T-cell (primary cell): ENCODE measurements at regions not wholly inside any gene's neighbourhood (a gene's known extent, or its start where the extent isn't known, plus 50 kb on each side); places are given as distances from the start of the nearest gene placed in this dataset.
"Not testable (repeated sequence)": the region's sequence is repeated elsewhere in the genome, so short reads cannot be mapped to it uniquely, and the experiment has no call there.

Source experiments
- ATAC-seq, 4 experiments: fragments of 200-7000 bp in 3 of 4; fragments of 150-1000 bp in 1 of 4; cut with Tn5 transposase; replicated peaks in 1 of 4; 1 replicate in 3 of 4; 2 replicates in 1 of 4; pipeline ENCODE4 v1.10.0; 2021; ENCODE audit warnings: moderate library complexity in 3 of 4, mild to moderate bottlenecking in 2 of 4, moderate number of reproducible peaks in 1 of 4
- CTCF ChIA-PET, 2 donors: fragments of 300-600 bp; sonication (Branson Sonifier 250); formaldehyde crosslinking; loops; one replicate each; lab custom pipeline; 2022; ENCODE audit warnings: antibody characterized with exemption in 2 of 2; lab: Charles Lee
- POLR2A ChIA-PET, 2 donors: fragments of 300-600 bp; sonication (Branson Sonifier 250); formaldehyde crosslinking; loops; one replicate each; lab custom pipeline; 2022; ENCODE audit warnings: antibody characterized with exemption in 2 of 2; lab: Charles Lee
- DNase-seq, 35 experiments: peaks; one replicate each; pipeline versions ENCODE4 v3.0.0 to v3.0.0-alpha.2; 2013 to 2023
- H3K27ac ChIP-seq: one replicate; pipeline ENCODE4 v1.5.1; 2013; ENCODE audit warnings: low read length
- H3K27me3 ChIP-seq, 2 experiments: replicated peaks in 1 of 2; 1 replicate in 1 of 2; 2 replicates in 1 of 2; pipeline versions ENCODE4 v1.6.1 to v1.7.0; 2013; ENCODE audit warnings: low read length in 1 of 2, mixed read lengths in 1 of 2; ENCODE audit not compliant: control insufficient read depth in 2 of 2, insufficient read depth in 2 of 2; ENCODE audit errors: extremely low read depth in 1 of 2
- H3K36me3 ChIP-seq, 2 donors: 1 replicate in 1 of 2; 2 replicates in 1 of 2; pipeline versions ENCODE4 v1.6.1 to v1.7.0; 2013; ENCODE audit warnings: low read length in 1 of 2; ENCODE audit not compliant: control insufficient read depth in 2 of 2, insufficient read depth in 1 of 2; ENCODE audit errors: extremely low read depth in 1 of 2
- H3K4me1 ChIP-seq, 2 experiments: 1 replicate in 1 of 2; 2 replicates in 1 of 2; pipeline versions ENCODE4 v1.6.1 to v1.7.0; 2013; ENCODE audit warnings: low read length in 2 of 2, mixed read lengths in 1 of 2; ENCODE audit not compliant: insufficient read depth in 2 of 2, control insufficient read depth in 1 of 2; ENCODE audit errors: extremely low read depth in 1 of 2
- H3K4me3 ChIP-seq, 2 donors: 1 replicate in 1 of 2; 2 replicates in 1 of 2; pipeline versions ENCODE4 v1.5.1 to v1.7.0; 2013; ENCODE audit warnings: mild to moderate bottlenecking in 2 of 2, low read length in 1 of 2, moderate library complexity in 1 of 2; ENCODE audit not compliant: control insufficient read depth in 1 of 2; ENCODE audit errors: extremely low read depth in 1 of 2
- H3K9me3 ChIP-seq: 2 replicates; pipeline ENCODE4 v1.7.0; 2013
- H3K27ac Mint-ChIP-seq, 2 donors: one replicate each; pipeline ENCODE4 v1.8.0; 2020 to 2021; ENCODE audit warnings: mild to moderate bottlenecking in 2 of 2, mixed read lengths in 2 of 2
- H3K27me3 Mint-ChIP-seq, 2 donors: one replicate each; pipeline ENCODE4 v1.8.0; 2021 to 2022; ENCODE audit warnings: mixed read lengths in 2 of 2
- H3K36me3 Mint-ChIP-seq: one replicate; pipeline ENCODE4 v1.8.0; 2021; ENCODE audit warnings: mixed read lengths
- H3K4me1 Mint-ChIP-seq, 3 donors: one replicate each; pipeline ENCODE4 v1.8.0; 2020 to 2022; ENCODE audit warnings: mixed read lengths in 3 of 3, mild to moderate bottlenecking in 1 of 3
- H3K4me3 Mint-ChIP-seq, 3 donors: one replicate each; pipeline ENCODE4 v1.8.0; 2020 to 2022; ENCODE audit warnings: mild to moderate bottlenecking in 3 of 3, mixed read lengths in 3 of 3, moderate library complexity in 3 of 3
- H3K9me3 Mint-ChIP-seq, 3 donors: one replicate each; pipeline ENCODE4 v1.8.0; 2020 to 2022; ENCODE audit warnings: mixed read lengths in 3 of 3
- WGBS: methylation state at CpG from one replicate; pipeline ENCODE4 v1.1.5; 2013; ENCODE audit warnings: missing lambda C conversion rate; ENCODE audit not compliant: insufficient coverage; 5-methylcytosine and 5-hydroxymethylcytosine counted together

DNA sequence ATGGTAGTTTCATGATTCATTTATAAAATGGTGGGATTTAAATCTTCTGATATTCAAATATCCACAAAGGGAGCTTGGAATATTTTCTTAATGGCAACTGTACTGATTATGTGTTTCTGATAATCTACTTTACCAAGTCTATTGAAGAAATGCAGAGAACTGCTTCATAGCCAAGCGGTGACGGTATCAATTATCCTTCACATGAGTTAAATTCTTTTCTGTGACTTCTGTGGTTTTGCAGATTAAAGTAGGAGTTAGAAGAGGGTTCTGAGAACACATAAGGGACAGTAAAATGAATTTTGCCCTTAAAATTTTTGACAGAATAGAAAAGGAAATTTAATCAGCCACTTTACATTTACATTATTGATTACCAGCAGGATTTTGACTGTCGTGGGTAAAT, 563.2 kb downstream of the GBE1 start:
- Mint-ChIP-seq H3K36me3 (no peaks in the 10 kb centered on the region), H3K9me3 (peaks cover 0 to 13% (median 6%) of the 10 kb centered on the region in 3 donors), H3K4me1 (no peaks in the 10 kb centered on the region), H3K27me3 (no peaks in the 10 kb centered on the region), H3K4me3 (no peak overlapping the region), H3K27ac (no peak overlapping the region)
- Histone ChIP-seq H3K9me3 (no peaks in the 10 kb centered on the region), H3K27ac (no peak overlapping the region), H3K4me3 (no peak overlapping the region), H3K4me1 (no peaks in the 10 kb centered on the region), H3K36me3 (no peaks in the 10 kb centered on the region), H3K27me3 (no peaks in the 10 kb centered on the region)
- no CpG with 5 or more reads among the region's 3 CpGs for WGBS
- ChIA-PET CTCF (no interaction called here), POLR2A (no interaction called here)
- no peak for ATAC-seq
- DNase-seq = no peak

DNA sequence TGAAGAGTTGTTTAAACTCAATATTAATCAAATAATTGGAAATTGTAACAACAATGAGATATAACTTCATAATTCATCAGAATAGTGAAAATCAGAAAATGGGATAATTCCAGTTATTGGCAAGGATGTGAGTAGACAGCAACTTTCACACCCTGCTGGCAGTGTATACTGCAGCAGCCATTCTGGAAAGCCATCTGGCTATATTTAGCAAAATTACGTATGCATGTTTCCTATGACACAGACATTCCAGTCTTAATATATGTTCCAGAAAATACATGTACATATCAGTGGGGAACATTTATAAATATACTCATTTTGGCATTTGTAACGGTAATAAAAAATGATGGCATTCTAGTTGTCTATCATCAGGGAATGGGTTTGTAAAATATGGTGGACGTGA, 564.1 kb downstream of the GBE1 start:
- ChIA-PET CTCF (no interaction called here), POLR2A (no interaction called here)
- peaks cover 0 to 10% (median 6%) of the 10 kb centered on the region in 3 donors for H3K9me3 Mint-ChIP-seq
- Histone ChIP-seq H3K27me3 (no peaks in the 10 kb centered on the region), H3K27ac (no peak overlapping the region), H3K4me3 (no peak overlapping the region), H3K9me3 (no peaks in the 10 kb centered on the region), H3K4me1 (no peaks in the 10 kb centered on the region), H3K36me3 (no peaks in the 10 kb centered on the region)
- ATAC-seq = no peak
- H3K36me3 Mint-ChIP-seq = no peaks in the 10 kb centered on the region
- H3K4me1 Mint-ChIP-seq = no peaks in the 10 kb centered on the region
- WGBS = no CpG with 5 or more reads among the region's 3 CpGs
- H3K27ac Mint-ChIP-seq = no peak overlapping the region
- DNase-seq = no peak
- H3K27me3 Mint-ChIP-seq = no peaks in the 10 kb centered on the region
- H3K4me3 Mint-ChIP-seq = no peak overlapping the region

DNA sequence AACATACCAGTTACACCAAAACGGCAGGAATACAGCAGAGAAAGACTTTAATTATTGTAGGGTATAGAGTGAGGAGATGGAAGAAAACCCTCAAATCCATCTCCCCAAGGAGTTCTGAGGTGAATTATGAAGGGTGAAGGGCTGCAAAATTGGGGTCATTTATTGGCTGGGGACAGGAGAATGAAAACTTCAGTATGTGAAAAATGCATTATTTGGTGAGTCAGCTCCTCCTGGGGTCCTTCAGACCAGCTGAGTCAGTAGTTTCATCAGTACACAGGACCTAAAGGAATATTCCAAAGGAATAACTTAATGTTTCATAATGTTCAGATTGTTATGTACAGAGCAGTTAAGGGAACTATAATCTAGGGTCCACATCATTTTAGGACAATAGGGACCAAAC, 566.0 kb downstream of the GBE1 start:
- H3K4me3 Mint-ChIP-seq = no peak overlapping the region
- no peak for DNase-seq
- H3K27ac Mint-ChIP-seq = no peak overlapping the region
- Histone ChIP-seq H3K36me3 (no peaks in the 10 kb centered on the region), H3K9me3 (no peaks in the 10 kb centered on the region), H3K4me1 (no peaks in the 10 kb centered on the region), H3K27me3 (no peaks in the 10 kb centered on the region), H3K27ac (no peak overlapping the region), H3K4me3 (no peak overlapping the region)
- no peaks in the 10 kb centered on the region for H3K4me1 Mint-ChIP-seq
- ChIA-PET POLR2A (no interaction called here), CTCF (no interaction called here)
- peaks cover 0 to 10% (median 6%) of the 10 kb centered on the region in 3 donors for H3K9me3 Mint-ChIP-seq
- H3K36me3 Mint-ChIP-seq = no peaks in the 10 kb centered on the region
- no peaks in the 10 kb centered on the region for H3K27me3 Mint-ChIP-seq
- no peak for ATAC-seq
- no CpG with 5 or more reads among the region's 1 CpG for WGBS

DNA sequence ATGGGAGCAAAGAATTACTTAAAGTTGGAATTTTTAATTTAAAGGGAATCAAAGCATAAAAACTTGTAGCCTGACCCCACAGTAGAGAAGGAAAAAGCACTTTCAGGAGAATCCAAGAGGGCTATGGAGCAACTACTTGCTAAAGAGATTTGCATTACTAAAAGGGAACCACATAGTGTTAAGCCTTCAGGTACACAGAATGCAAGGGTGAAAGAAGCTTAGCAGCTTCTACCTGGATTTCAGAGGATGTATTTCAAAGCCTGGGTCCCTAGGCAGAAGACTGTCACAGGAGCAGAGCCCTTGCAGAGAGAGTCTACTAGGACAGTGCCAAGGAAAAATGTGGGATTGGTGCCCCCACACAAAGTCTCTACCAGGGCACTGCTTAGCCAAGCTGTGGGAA, 575.0 kb downstream of the GBE1 start:
- ChIA-PET POLR2A (no interaction called here), CTCF (no interaction called here)
- Histone ChIP-seq H3K36me3 (no peaks in the 10 kb centered on the region), H3K4me3 (no peak overlapping the region), H3K9me3 (no peaks in the 10 kb centered on the region), H3K27ac (no peak overlapping the region), H3K27me3 (no peaks in the 10 kb centered on the region), H3K4me1 (no peaks in the 10 kb centered on the region)
- ATAC-seq (no peak), DNase-seq (no peak)
- H3K9me3 Mint-ChIP-seq = peaks cover 15 to 26% (median 18%) of the 10 kb centered on the region in 3 donors
- no peaks in the 10 kb centered on the region for H3K36me3 Mint-ChIP-seq
- no peak overlapping the region for H3K4me3 Mint-ChIP-seq
- no peaks in the 10 kb centered on the region for H3K4me1 Mint-ChIP-seq
- H3K27ac Mint-ChIP-seq = no peak overlapping the region
- H3K27me3 Mint-ChIP-seq = no peaks in the 10 kb centered on the region

DNA sequence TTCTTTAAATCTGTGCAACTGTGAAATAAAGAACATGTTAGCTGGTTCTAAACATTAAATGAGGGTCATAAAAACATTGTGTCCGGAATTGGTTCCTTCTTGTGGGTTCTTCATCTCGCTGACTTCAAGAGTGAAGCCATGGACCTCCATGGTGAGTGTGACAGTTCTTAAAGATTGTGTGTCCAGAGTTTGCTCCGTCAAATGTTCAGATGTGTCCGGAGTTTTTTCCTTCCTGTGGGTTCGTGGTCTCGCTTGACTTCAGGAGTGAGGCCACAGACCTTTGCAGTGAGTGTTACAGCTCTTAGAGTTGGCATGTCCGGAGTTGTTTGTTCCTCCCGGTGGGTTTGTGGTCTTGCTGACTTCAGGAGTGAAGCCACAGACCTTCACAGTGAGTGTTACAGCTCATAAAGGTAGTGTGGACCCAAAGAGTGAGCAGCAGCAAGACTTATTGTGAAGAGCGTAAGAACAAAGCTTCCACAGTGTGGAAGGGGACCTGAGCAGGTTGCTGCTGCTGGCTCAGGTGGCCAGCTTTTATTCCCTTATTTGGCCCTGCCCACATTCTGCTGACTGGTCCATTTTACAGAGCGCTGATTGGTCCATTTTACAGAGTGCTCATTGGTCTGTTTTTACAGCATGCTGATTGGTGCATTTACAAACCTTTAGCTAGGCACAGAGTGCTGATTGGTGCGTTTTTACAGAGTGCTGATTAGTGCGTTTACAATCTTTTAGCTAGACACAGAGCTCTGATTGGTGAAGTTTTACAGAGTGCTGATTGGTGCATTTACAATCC, 579.2 kb downstream of the GBE1 start:
- H3K36me3 Mint-ChIP-seq, H3K36me3 ChIP-seq, CTCF ChIA-PET, H3K4me1 Mint-ChIP-seq, H3K9me3 ChIP-seq, H3K27me3 Mint-ChIP-seq, ATAC-seq, H3K27ac Mint-ChIP-seq, POLR2A ChIA-PET, H3K4me3 ChIP-seq, H3K4me3 Mint-ChIP-seq, H3K4me1 ChIP-seq, DNase-seq, H3K27ac ChIP-seq, H3K27me3 ChIP-seq: not testable (repeated sequence)
- 48% methylated on average over 10 of the region's 12 CpGs for WGBS
- peaks cover 7 to 18% (median 12%) of the 10 kb centered on the region in 3 donors for H3K9me3 Mint-ChIP-seq

DNA sequence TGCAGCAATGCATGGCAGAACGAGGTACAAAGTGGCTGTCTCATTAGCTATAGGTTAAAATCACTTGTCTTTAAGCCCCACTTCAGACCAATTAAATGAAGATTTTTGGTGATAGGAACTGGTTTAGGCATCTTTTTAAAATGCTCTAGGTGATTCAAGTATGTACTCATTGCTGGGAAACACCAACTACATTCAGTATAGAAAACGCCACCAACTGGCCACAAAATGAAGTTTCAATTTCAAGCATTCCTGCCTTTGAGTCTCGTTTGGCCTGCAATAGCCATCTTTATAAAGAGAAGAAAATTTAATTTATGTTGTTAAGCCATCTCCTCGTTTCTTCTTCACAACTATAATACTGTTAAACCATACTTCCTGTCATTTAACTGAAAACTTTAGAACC, 587.9 kb downstream of the GBE1 start:
- Mint-ChIP-seq H3K4me3 (no peak overlapping the region), H3K36me3 (no peaks in the 10 kb centered on the region), H3K4me1 (no peaks in the 10 kb centered on the region), H3K27me3 (no peaks in the 10 kb centered on the region), H3K9me3 (peaks cover 4 to 11% (median 7%) of the 10 kb centered on the region in 3 donors), H3K27ac (no peak overlapping the region)
- Histone ChIP-seq H3K27me3 (no peaks in the 10 kb centered on the region), H3K9me3 (no peaks in the 10 kb centered on the region), H3K36me3 (no peaks in the 10 kb centered on the region), H3K27ac (no peak overlapping the region), H3K4me3 (no peak overlapping the region), H3K4me1 (no peaks in the 10 kb centered on the region)
- ATAC-seq (no peak), DNase-seq (no peak)
- ChIA-PET CTCF (no interaction called here), POLR2A (no interaction called here)
- WGBS = no CpG with 5 or more reads among the region's 4 CpGs

DNA sequence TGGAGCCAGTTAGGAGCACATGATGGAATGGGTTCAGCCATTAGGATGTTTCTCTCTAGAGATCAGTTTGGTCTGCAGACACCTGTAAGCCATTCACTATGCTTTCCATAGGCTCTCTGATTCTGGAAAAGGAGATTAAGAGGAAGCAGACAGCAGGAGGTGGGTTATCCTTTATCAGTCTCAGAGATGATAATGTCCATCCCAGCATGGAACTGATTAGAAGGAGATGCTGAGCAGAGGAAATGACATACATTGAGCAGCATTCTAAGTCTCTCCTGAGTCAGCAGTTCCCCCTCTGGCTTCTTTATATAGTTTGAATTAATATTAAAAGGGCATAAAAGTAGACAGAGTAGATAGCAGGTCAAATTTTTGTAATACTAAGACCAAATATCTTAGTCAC, 591.1 kb downstream of the GBE1 start:
- no peak overlapping the region for H3K27ac Mint-ChIP-seq
- H3K9me3 Mint-ChIP-seq = peaks cover 12 to 22% (median 14%) of the 10 kb centered on the region in 3 donors
- ChIA-PET POLR2A (no interaction called here), CTCF (interaction anchor here in 1 of 2 donors (0.6 kb wide), 1 partner anchor 14 kb away, joined by 4 read pairs; no protein-coding TSS in a partner anchor)
- no peaks in the 10 kb centered on the region for H3K36me3 Mint-ChIP-seq
- no peak overlapping the region for H3K4me3 ChIP-seq
- DNase-seq (no peak), ATAC-seq (no peak)
- H3K4me3 Mint-ChIP-seq = no peak overlapping the region
- no peak overlapping the region for H3K27ac ChIP-seq
- no peaks in the 10 kb centered on the region for H3K4me1 ChIP-seq
- H3K27me3 ChIP-seq = no peaks in the 10 kb centered on the region
- no peaks in the 10 kb centered on the region for H3K9me3 ChIP-seq
- H3K27me3 Mint-ChIP-seq = no peaks in the 10 kb centered on the region
- H3K4me1 Mint-ChIP-seq = no peaks in the 10 kb centered on the region
- H3K36me3 ChIP-seq = no peaks in the 10 kb centered on the region
